ENCODE measurements at regions not wholly inside any gene's neighbourhood (a gene's known extent, or its start where the extent isn't known, plus 50 kb on each side); places are given as distances from the start of the nearest gene placed in this dataset.

DNA sequence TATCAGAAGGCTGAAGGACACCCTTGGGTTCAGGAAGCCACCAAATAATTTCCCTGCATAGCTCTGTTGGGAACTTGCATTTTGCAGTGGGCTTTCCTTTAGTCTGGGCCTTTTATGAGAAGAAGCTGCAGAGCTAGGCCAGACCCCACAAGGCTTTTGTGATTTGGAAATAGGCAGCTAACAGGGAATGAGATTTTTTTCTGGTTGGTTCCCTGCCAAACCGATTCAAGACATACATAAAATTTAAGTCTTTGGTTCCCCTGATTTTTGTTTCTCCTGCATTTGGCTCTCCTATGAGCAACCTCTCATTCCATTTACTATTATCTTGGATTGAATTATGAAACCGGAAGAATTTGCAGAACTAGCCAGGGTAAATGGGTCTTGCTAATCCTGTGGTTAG lies 81.5 kb upstream of the PTCH1 start:
- H3K4me3 ChIP-seq = no peak overlapping the region
- no peaks in the 10 kb centered on the region for H3K27me3 ChIP-seq (replicated peaks; ENCODE audit: insufficient read depth)
- DNase-seq (ENCODE audit: low spot score) (no peak), ATAC-seq (ENCODE audit: insufficient number of reproducible peaks, low FRiP score, low read depth) (no peak)
- H3K4me1 ChIP-seq (ENCODE audit: control insufficient read depth in 1 of 2, low read depth in 2 of 2) = peaks cover 12 to 21% of the 10 kb centered on the region in 2 donors
- TF ChIP-seq, protein P1, sequence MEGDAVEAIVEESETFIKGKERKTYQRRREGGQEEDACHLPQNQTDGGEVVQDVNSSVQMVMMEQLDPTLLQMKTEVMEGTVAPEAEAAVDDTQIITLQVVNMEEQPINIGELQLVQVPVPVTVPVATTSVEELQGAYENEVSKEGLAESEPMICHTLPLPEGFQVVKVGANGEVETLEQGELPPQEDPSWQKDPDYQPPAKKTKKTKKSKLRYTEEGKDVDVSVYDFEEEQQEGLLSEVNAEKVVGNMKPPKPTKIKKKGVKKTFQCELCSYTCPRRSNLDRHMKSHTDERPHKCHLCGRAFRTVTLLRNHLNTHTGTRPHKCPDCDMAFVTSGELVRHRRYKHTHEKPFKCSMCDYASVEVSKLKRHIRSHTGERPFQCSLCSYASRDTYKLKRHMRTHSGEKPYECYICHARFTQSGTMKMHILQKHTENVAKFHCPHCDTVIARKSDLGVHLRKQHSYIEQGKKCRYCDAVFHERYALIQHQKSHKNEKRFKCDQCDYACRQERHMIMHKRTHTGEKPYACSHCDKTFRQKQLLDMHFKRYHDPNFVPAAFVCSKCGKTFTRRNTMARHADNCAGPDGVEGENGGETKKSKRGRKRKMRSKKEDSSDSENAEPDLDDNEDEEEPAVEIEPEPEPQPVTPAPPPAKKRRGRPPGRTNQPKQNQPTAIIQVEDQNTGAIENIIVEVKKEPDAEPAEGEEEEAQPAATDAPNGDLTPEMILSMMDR (IDR thresholded peaks at IDR 0.05) = no peak
- H3K27ac ChIP-seq = no peak overlapping the region
- no peaks in the 10 kb centered on the region for H3K9me3 ChIP-seq
- H3K36me3 ChIP-seq = no peaks in the 10 kb centered on the region

DNA sequence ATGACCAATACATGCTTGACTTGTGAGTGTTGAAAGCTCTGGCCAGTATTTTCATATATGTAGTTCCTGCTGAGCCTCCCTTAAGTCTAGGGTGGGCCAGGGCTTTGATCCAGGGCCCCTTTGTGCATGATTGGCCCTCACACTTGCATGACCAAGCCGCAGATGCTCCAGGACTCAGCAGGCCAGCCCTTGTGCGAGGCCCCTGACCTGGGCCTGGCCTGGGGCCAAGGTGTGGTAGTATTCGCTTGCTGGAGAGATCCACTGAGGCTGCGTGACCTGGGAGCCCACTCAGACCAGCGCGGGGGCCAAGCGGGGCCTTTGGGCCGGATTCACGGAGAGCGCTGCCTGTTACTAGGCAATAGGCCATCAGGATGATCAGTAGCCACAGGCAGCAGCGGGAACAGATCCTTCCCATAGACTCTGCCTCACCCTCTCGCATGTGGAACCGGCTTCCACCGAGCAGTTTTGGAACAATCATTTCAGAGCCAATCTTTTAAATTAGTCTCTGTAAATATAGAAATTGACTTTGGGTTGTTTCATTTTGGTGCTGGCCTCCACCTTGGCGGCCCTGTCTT lies 79.0 kb upstream of the PTCH1 start:
- H3K27ac ChIP-seq = no peak overlapping the region
- H3K4me1 ChIP-seq (ENCODE audit: control insufficient read depth in 1 of 2, low read depth in 2 of 2) = peaks cover 2 to 3% of the 10 kb centered on the region in 2 donors
- TF ChIP-seq, protein P1 (IDR thresholded peaks at IDR 0.05) = no peak

DNA sequence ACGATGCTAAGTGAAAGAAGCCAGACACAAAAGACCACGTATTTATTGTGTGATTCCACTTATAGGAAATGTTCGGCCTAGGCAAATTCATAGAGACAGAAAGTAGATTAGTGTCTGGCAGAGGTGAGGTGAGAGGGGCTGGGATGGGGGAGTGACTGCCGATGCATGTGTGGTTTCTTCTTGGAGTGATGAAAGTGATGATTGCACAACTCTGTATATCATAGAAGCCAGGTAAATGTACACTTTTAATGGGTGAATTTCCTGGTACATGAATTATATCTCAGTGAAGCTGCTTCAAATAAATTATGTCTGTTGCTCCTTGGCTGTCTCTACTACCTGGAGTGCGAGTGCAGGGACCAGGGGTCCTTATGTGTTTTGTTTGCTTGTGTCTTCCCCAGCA lies 76.2 kb upstream of the PTCH1 start:
- no peak overlapping the region for H3K27ac ChIP-seq
- ATAC-seq (ENCODE audit: insufficient number of reproducible peaks, low FRiP score, low read depth) = no peak
- no peaks in the 10 kb centered on the region for H3K36me3 ChIP-seq
- no peak overlapping the region for H3K4me3 ChIP-seq
- no peaks in the 10 kb centered on the region for H3K27me3 ChIP-seq (replicated peaks; ENCODE audit: insufficient read depth)
- no peaks in the 10 kb centered on the region for H3K9me3 ChIP-seq
- H3K4me1 ChIP-seq (ENCODE audit: control insufficient read depth in 1 of 2, low read depth in 2 of 2) = no peaks in the 10 kb centered on the region
- TF ChIP-seq, protein P1 (IDR thresholded peaks at IDR 0.05) = no peak
- DNase-seq (ENCODE audit: low spot score) = no peak

More for the DNA sequence above, 79.0 kb upstream of the PTCH1 start:
- no peak for ATAC-seq (ENCODE audit: insufficient number of reproducible peaks, low FRiP score, low read depth)
- no peak overlapping the region for H3K4me3 ChIP-seq
- no peaks in the 10 kb centered on the region for H3K9me3 ChIP-seq
- no peaks in the 10 kb centered on the region for H3K27me3 ChIP-seq (replicated peaks; ENCODE audit: insufficient read depth)
- DNase-seq (ENCODE audit: low spot score) = no peak
- H3K36me3 ChIP-seq = no peaks in the 10 kb centered on the region

DNA sequence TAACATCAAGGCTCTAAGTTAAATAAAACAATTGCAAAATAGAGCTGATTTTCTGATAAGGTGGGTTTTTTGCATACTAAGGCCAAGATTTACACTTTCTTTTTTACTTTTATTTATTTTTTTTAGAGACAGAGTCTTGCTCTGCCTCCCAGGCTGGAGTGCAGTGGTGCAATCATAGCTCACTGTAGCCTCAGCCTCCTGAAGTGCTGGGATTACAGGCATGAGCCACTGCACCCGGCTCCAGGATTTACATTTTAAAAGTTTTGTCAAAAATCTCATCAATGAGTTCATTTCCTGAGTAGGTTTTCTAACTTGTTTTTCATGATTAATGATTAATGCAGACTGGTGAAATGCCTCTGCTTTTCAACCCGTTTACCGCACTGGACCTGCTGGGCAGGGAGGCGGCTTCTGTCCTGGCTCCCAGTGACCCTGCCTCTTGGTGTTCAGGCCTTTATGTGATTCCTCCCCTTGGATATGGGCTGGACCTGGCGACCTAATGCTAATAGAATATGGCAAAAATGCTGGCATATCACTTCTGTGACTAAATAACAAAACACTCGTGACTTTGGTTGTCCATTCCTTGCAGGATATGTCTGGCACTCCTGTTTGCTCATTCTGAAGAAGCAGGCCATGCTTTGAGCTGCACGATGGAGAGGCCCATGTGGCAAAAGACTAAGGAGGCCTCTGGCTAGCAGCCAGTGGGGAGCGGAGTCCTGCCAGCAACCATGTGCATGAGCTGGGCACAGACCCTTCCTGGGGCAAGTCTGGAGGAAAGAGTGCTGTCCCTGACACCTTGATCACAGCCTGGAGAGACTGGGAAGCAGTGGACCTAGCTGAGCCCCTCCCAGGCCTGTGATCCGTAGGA lies 72.2 kb upstream of the PTCH1 start:
- ATAC-seq (ENCODE audit: insufficient number of reproducible peaks, low FRiP score, low read depth) (no peak), DNase-seq (ENCODE audit: low spot score) (no peak)
- H3K4me1 ChIP-seq (ENCODE audit: control insufficient read depth in 1 of 2, low read depth in 2 of 2) = no peaks in the 10 kb centered on the region
- H3K9me3 ChIP-seq = no peaks in the 10 kb centered on the region
- H3K27ac ChIP-seq = no peak overlapping the region
- TF ChIP-seq, protein P1 (IDR thresholded peaks at IDR 0.05) = no peak
- no peaks in the 10 kb centered on the region for H3K27me3 ChIP-seq (replicated peaks; ENCODE audit: insufficient read depth)
- no peak overlapping the region for H3K4me3 ChIP-seq
- H3K36me3 ChIP-seq = no peaks in the 10 kb centered on the region

DNA sequence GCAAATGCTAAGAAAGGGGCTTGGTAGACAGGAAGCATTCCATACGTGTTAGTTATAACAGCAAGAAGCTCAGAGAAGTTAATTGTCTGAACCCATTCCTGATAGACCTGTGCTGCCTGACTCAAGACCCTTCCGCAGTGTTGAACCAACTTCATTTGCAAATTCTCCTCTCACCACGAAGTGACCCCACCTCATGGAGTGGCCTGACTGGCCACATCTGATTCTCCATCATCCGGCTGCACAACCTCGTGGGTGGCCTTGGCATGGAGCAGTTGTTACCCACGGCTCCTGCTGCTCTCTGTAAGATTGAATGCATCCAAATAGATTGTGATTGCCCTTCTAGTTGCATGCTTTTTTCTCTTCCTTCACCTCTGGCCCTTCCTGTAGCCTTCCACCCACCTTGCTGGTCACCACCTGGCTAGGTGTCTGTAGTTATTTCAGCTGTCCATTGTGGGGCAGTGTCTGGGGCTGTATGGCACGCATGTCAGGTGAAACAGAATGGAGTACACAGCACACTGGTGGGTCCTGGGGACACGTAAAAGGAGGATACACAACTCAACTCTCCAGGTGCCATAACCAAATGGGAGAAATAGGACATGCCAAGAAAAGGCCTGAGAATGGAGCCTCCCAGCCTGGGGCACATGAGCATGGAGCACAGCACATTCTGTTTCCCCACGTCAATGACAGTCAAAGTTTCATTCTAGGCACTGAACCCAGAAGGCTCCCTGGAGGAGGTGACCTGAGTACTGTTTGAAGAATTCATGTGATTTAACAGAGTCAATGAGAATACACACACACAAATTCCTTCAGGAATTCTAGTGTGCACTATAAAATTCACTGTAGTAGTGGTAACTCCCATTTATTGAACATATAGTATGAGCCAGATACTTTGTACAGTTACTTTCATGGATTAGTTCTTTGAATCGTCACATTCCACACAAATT lies 70.5 kb upstream of the PTCH1 start:
- Histone ChIP-seq H3K4me3 (no peak overlapping the region), H3K4me1 (ENCODE audit: control insufficient read depth in 1 of 2, low read depth in 2 of 2) (no peaks in the 10 kb centered on the region), H3K9me3 (no peaks in the 10 kb centered on the region), H3K27ac (no peak overlapping the region), H3K27me3 (replicated peaks; ENCODE audit: insufficient read depth) (no peaks in the 10 kb centered on the region), H3K36me3 (no peaks in the 10 kb centered on the region)
- no peak for DNase-seq (ENCODE audit: low spot score)
- TF ChIP-seq, protein P1 (IDR thresholded peaks at IDR 0.05) = no peak
- no peak for ATAC-seq (ENCODE audit: insufficient number of reproducible peaks, low FRiP score, low read depth)

Data from thoracic aorta (tissue), 2 donors.